H1 (cell line): ENCODE measurements at regions not wholly inside any gene's neighbourhood (a gene's known extent, or its start where the extent isn't known, plus 50 kb on each side); places are given as distances from the start of the nearest gene placed in this dataset.

Source experiments
- CTCF ChIA-PET: fragments of 300-600 bp; sonication (Branson Sonifier 250); formaldehyde crosslinking; loops from one replicate; lab custom pipeline; 2021; ENCODE audit not compliant: partially characterized antibody; lab: Charles Lee
- POLR2A ChIA-PET: fragments of 300-600 bp; sonication (Branson Sonifier 250); formaldehyde crosslinking; loops from one replicate; lab custom pipeline; 2021; ENCODE audit warnings: inconsistent platforms; ENCODE audit not compliant: partially characterized antibody; lab: Charles Lee
- DNase-seq, 2 experiments: peaks; one replicate each; pipeline versions ENCODE4 v3.0.0 to v3.0.0-alpha.2; 2010 to 2022; ENCODE audit warnings: low spot score in 2 of 2, low read depth in 1 of 2, mixed read lengths in 1 of 2
- FAIRE-seq: peaks from 2 replicates; lab custom pipeline; 2011; peaks lifted over from hg19 to GRCh38; lab: Jason Lieb, UNC
- H2AFZ ChIP-seq: 2 replicates; pipeline ENCODE4 v1.8.1; 2012; ENCODE audit warnings: low read length, inconsistent platforms
- H2AK5ac ChIP-seq: 2 replicates; pipeline ENCODE4 v1.6.1; 2013; ENCODE audit warnings: low read depth, low read length
- H2BK120ac ChIP-seq: replicated peaks from 2 replicates; pipeline ENCODE3; 2013; ENCODE audit warnings: low read depth, low read length, inconsistent platforms
- H2BK12ac ChIP-seq: 2 replicates; pipeline ENCODE4 v1.6.1; 2013; ENCODE audit warnings: low read depth, low read length
- H2BK15ac ChIP-seq: 2 replicates; pipeline ENCODE4 v1.6.1; 2013; ENCODE audit warnings: low read length
- H2BK20ac ChIP-seq: 2 replicates; pipeline ENCODE4 v1.6.1; 2013; ENCODE audit warnings: low read length
- H2BK5ac ChIP-seq: 2 replicates; pipeline ENCODE4 v1.6.1; 2013; ENCODE audit warnings: low read depth, low read length
- H3K14ac ChIP-seq: 2 replicates; pipeline ENCODE4 v1.6.1; 2013; ENCODE audit warnings: inconsistent platforms; ENCODE audit not compliant: insufficient read length
- H3K18ac ChIP-seq: 2 replicates; pipeline ENCODE4 v1.6.1; 2013; ENCODE audit warnings: low read length; ENCODE audit errors: extremely low read depth
- H3K23ac ChIP-seq: 2 replicates; pipeline ENCODE4 v1.6.1; 2013; ENCODE audit warnings: inconsistent platforms; ENCODE audit not compliant: insufficient read length
- H3K23me2 ChIP-seq: 2 replicates; pipeline ENCODE4 v1.6.1; 2013; ENCODE audit warnings: low read depth, low read length
- H3K27ac ChIP-seq: 2 replicates; pipeline ENCODE4 v1.6.1; 2011; ENCODE audit warnings: low read depth, low read length, inconsistent platforms
- H3K27me3 ChIP-seq, 4 experiments: replicated peaks in 1 of 4; 1 replicate in 1 of 4; 2 replicates in 3 of 4; pipeline versions ENCODE4 v1.6.1 to v1.8.1; 2011 to 2013; ENCODE audit warnings: low read length in 3 of 4, mild to moderate bottlenecking in 3 of 4, inconsistent platforms in 2 of 4, mixed read lengths in 2 of 4, moderate library complexity in 1 of 4; ENCODE audit not compliant: control insufficient read depth in 3 of 4, insufficient read depth in 3 of 4; ENCODE audit errors: extremely low read depth in 1 of 4
- H3K36me3 ChIP-seq, 4 experiments: 2 replicates each; pipeline versions ENCODE4 v1.6.1 to v1.8.1; 2011 to 2013; ENCODE audit warnings: mild to moderate bottlenecking in 4 of 4, low read length in 3 of 4, moderate library complexity in 2 of 4, control low read depth in 1 of 4, inconsistent platforms in 1 of 4; ENCODE audit not compliant: insufficient read depth in 4 of 4, control insufficient read depth in 2 of 4
- H3K4ac ChIP-seq: replicated peaks from 2 replicates; pipeline ENCODE3; 2013; ENCODE audit warnings: low read length, low read depth, mixed read lengths, inconsistent platforms; ENCODE audit not compliant: insufficient read length
- H3K4me1 ChIP-seq, 4 experiments: replicated peaks in 1 of 4; 1 replicate in 1 of 4; 2 replicates in 3 of 4; pipeline versions ENCODE4 v1.6.1 to v1.8.1; 2011 to 2013; ENCODE audit warnings: low read length in 3 of 4, inconsistent platforms in 2 of 4, mixed read lengths in 1 of 4; ENCODE audit not compliant: insufficient read depth in 4 of 4, control insufficient read depth in 3 of 4
- H3K4me2 ChIP-seq, 2 experiments: 2 replicates each; pipeline versions ENCODE4 v1.6.1 to v1.8.1; 2011 to 2013; ENCODE audit warnings: low read depth in 2 of 2, low read length in 2 of 2, control low read depth in 1 of 2, inconsistent platforms in 1 of 2, mild to moderate bottlenecking in 1 of 2; ENCODE audit not compliant: insufficient read depth in 1 of 2
- H3K4me3 ChIP-seq, 4 experiments: fragments of 200-600, 300-600 bp in 1 of 4; sonication (generic), shearing (Covaris generic), sonication (Bioruptor Twin) in 1 of 4; 2 replicates each; pipeline versions ENCODE4 v1.5.1 to v1.8.1; 2011 to 2016; ENCODE audit warnings: low read length in 4 of 4, low read depth in 3 of 4, control low read depth in 2 of 4, inconsistent platforms in 2 of 4, mild to moderate bottlenecking in 2 of 4, mixed read lengths in 1 of 4, moderate library complexity in 1 of 4; ENCODE audit not compliant: insufficient read depth in 2 of 4; ENCODE audit errors: extremely low read depth in 1 of 4
- H3K56ac ChIP-seq: replicated peaks from 2 replicates; pipeline ENCODE3; 2013; ENCODE audit warnings: low read depth, mild to moderate bottlenecking, mixed read lengths, low read length, inconsistent platforms; ENCODE audit not compliant: insufficient read length
- H3K79me1 ChIP-seq: 2 replicates; pipeline ENCODE4 v1.6.1; 2013; ENCODE audit warnings: low read depth, low read length, control low read depth
- H3K79me2 ChIP-seq, 2 experiments: 2 replicates each; pipeline versions ENCODE4 v1.6.1 to v1.8.1; 2012 to 2013; ENCODE audit warnings: low read length in 2 of 2, mild to moderate bottlenecking in 2 of 2, inconsistent platforms in 1 of 2; ENCODE audit not compliant: insufficient read depth in 2 of 2, control insufficient read depth in 1 of 2
- H3K9ac ChIP-seq, 4 experiments: replicated peaks in 1 of 4; 1 replicate in 1 of 4; 2 replicates in 3 of 4; pipeline versions ENCODE4 v1.6.1 to v1.8.1; 2011 to 2013; ENCODE audit warnings: low read depth in 3 of 4, low read length in 3 of 4, control low read depth in 2 of 4, mild to moderate bottlenecking in 2 of 4, moderate library complexity in 2 of 4, inconsistent platforms in 1 of 4; ENCODE audit errors: extremely low read depth in 1 of 4
- H3K9me3 ChIP-seq, 2 experiments: 2 replicates each; pipeline versions ENCODE4 v1.6.1 to v1.8.1; 2012 to 2013; ENCODE audit warnings: mild to moderate bottlenecking in 2 of 2, moderate library complexity in 2 of 2, control low read depth in 1 of 2, inconsistent platforms in 1 of 2, low read depth in 1 of 2, low read length in 1 of 2, mixed read lengths in 1 of 2; ENCODE audit not compliant: insufficient read depth in 2 of 2
- H4K20me1 ChIP-seq, 2 experiments: replicated peaks in 1 of 2; 2 replicates each; pipeline versions ENCODE3 to v1.8.1; 2011 to 2013; ENCODE audit warnings: inconsistent platforms in 2 of 2, low read length in 2 of 2, mild to moderate bottlenecking in 1 of 2; ENCODE audit not compliant: insufficient read depth in 2 of 2, control insufficient read depth in 1 of 2
- H4K5ac ChIP-seq: 2 replicates; pipeline ENCODE4 v1.6.1; 2013; ENCODE audit warnings: low read length, low read depth, mixed read lengths, inconsistent platforms; ENCODE audit not compliant: insufficient read length
- H4K8ac ChIP-seq: 2 replicates; pipeline ENCODE4 v1.8.0; 2013; ENCODE audit warnings: mild to moderate bottlenecking, moderate library complexity, low read length, inconsistent platforms; ENCODE audit not compliant: insufficient read depth; ENCODE audit errors: extremely low read depth
- H4K91ac ChIP-seq: replicated peaks from 2 replicates; pipeline ENCODE3; 2013; ENCODE audit warnings: low read length, mixed read lengths, inconsistent platforms; ENCODE audit not compliant: insufficient read length
- NANOG ChIP-seq: IDR thresholded peaks from 2 replicates; pipeline ENCODE4 v1.6.1; 2011; ENCODE audit warnings: low read length, low read depth, mild to moderate bottlenecking, inconsistent platforms; ENCODE audit not compliant: insufficient read depth, poor library complexity, severe bottlenecking
- WGBS, 2 experiments: shearing (Covaris generic) in 1 of 2; methylation state at CpG; one replicate each; pipeline versions ENCODE4 v1.1.6 to v1.1.7; 2013 to 2015; ENCODE audit warnings: low lambda C conversion rate in 2 of 2, mixed read lengths in 2 of 2, inconsistent platforms in 1 of 2, low coverage in 1 of 2, missing lambda C conversion rate in 1 of 2; ENCODE audit not compliant: insufficient replicate concordance in 2 of 2, insufficient coverage in 1 of 2, insufficient read length in 1 of 2; ENCODE audit errors: extremely low coverage in 1 of 2, missing lambda C conversion rate in 1 of 2; 5-methylcytosine and 5-hydroxymethylcytosine counted together

DNA sequence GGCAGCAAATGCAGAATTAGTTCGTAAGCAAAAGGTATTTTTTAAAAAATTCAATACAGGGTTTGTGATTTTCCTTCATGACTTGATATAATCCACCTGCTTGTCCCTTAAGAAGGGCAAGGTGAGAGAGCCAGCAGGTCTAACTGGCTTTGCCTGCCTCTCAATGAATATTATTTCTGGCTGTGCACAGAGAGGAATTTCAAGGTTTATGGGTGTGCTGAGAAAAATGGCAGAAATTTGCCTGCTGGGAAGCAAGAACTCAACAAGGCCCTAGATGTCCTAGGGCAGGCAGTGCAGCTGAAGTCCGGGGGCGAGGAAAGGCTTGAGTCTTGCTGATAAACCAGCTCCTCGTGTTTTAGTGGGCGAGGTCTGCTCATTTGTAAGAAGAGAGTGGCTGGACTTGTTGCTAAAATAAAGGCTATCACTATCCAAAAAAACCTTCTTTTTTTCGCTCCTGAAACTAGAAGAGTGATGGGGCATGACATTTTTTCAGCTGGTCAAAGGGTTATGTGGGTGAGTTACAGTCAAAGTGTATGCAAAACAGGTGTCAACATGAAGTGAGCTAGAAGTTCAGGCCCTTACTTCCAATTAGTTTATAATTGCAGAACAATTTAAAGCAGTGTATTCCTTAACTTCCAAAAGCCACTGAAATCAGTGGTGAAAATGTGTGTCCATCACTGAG is 385.8 kb upstream of the KLF6 start:
- Histone ChIP-seq H2BK5ac (no peak overlapping the region), H3K18ac (no peak overlapping the region), H3K4ac (no peak overlapping the region), H3K27me3 (no peaks in the 10 kb centered on the region), H4K20me1 (no peaks in the 10 kb centered on the region), H4K91ac (no peak overlapping the region), H3K4me1 (no peaks in the 10 kb centered on the region), H2AK5ac (no peak overlapping the region), H2BK20ac (no peak overlapping the region), H3K27ac (no peak overlapping the region), H3K9ac (no peak overlapping the region), H3K36me3 (no peaks in the 10 kb centered on the region), H2BK12ac (no peak overlapping the region), H4K5ac (no peak overlapping the region), H3K23ac (no peak overlapping the region), H3K9me3 (peaks cover 0 to 2% of the 10 kb centered on the region in 2 experiments; a peak in 1 of 4 replicates), H4K8ac (no peak overlapping the region), H2BK120ac (no peak overlapping the region), H3K4me3 (no peak overlapping the region), H3K79me1 (no peaks in the 10 kb centered on the region), H2BK15ac (no peak overlapping the region), H3K79me2 (no peaks in the 10 kb centered on the region), H3K23me2 (no peaks in the 10 kb centered on the region), H3K56ac (no peak overlapping the region), H3K14ac (no peak overlapping the region), H3K4me2 (no peak overlapping the region), H2AFZ (no peak overlapping the region)
- ChIA-PET POLR2A (no interaction called here), CTCF (interaction anchor here (0.7 to 1.2 kb wide), 3 partner anchors 17 to 485 kb away, joined by 3 to 4 read pairs (median 3); no protein-coding TSS in a partner anchor)
- 93% methylated on average over 6 of the region's 6 CpGs; no CpG with 5 or more reads in 1 of the 2 experiments for WGBS, 2 experiments
- DNase-seq = no peak
- FAIRE-seq = no peak
- no peak for TF ChIP-seq NANOG
